OCI-M2 (cell line): ENCODE measurements at regions not wholly inside any gene's neighbourhood (a gene's known extent, or its start where the extent isn't known, plus 50 kb on each side); places are given as distances from the start of the nearest gene placed in this dataset.
"Not testable (repeated sequence)": the region's sequence is repeated elsewhere in the genome, so short reads cannot be mapped to it uniquely, and the experiment has no call there.

Experiments
- DNase-seq: peaks from one replicate; lab custom pipeline; 2025; ENCODE audit not compliant: unreplicated experiment; lab: John Stamatoyannopoulos, UW

GRCh38 chr14:22390824-22391461 lies 198.1 kb downstream of the DAD1 start:
- DNase-seq = no peak

GRCh38 chr14:22390195-22390594 lies 198.8 kb downstream of the DAD1 start:
- DNase-seq = no peak

- no peak for DNase-seq
Measured at GRCh38 chr14:22388669-22389595, 200.1 kb downstream of the DAD1 start.

GRCh38 chr14:22387776-22388241 lies 201.2 kb downstream of the DAD1 start:
- no peak for DNase-seq

GRCh38 chr14:22386924-22387775 lies 201.9 kb downstream of the DAD1 start:
- peak; percentile 45 for DNase-seq

- no peak for DNase-seq
Measured at GRCh38 chr14:22384974-22385526, 204.0 kb downstream of the DAD1 start.

GRCh38 chr14:22384167-22384549 lies 204.9 kb downstream of the DAD1 start:
- DNase-seq = no peak

GRCh38 chr14:22383515-22384166 lies 205.4 kb downstream of the DAD1 start:
- DNase-seq = no peak

GRCh38 chr14:22382955-22383354 lies 206.1 kb downstream of the DAD1 start:
- no peak for DNase-seq

GRCh38 chr14:22382395-22382794 lies 206.6 kb downstream of the DAD1 start:
- DNase-seq = no peak

- no peak for DNase-seq
Measured at GRCh38 chr14:22381766-22382165, 207.3 kb downstream of the DAD1 start.

GRCh38 chr14:22381408-22381760 lies 207.6 kb downstream of the DAD1 start:
- DNase-seq = no peak

- DNase-seq = no peak
Measured at GRCh38 chr14:22380571-22381407, 208.2 kb downstream of the DAD1 start.

- DNase-seq = no peak
Measured at GRCh38 chr14:22379727-22380126, 209.3 kb downstream of the DAD1 start.

- DNase-seq = no peak
Measured at GRCh38 chr14:22378181-22378580, 210.8 kb downstream of the DAD1 start.

GRCh38 chr14:22375321-22375930 lies 213.6 kb downstream of the DAD1 start:
- DNase-seq = no peak

- DNase-seq = no peak
Measured at GRCh38 chr14:22370084-22370847, 218.8 kb downstream of the DAD1 start.

GRCh38 chr14:22358726-22359125 lies 230.3 kb downstream of the DAD1 start:
- no peak for DNase-seq

- not testable (repeated sequence) for DNase-seq
Measured at GRCh38 chr14:22349281-22349680, 239.7 kb downstream of the DAD1 start.
